Peyer's patch (tissue), 4 donors: ENCODE measurements at regions not wholly inside any gene's neighbourhood (a gene's known extent, or its start where the extent isn't known, plus 50 kb on each side); places are given as distances from the start of the nearest gene placed in this dataset.
"Not testable (repeated sequence)": the region's sequence is repeated elsewhere in the genome, so short reads cannot be mapped to it uniquely, and the experiment has no call there.

ENCODE experiments used
- DNase-seq, 3 donors: peaks; one replicate each; pipeline ENCODE4 v3.0.0-alpha.2; 2017 to 2019
- H3K27ac ChIP-seq, 4 donors: fragments of 200-600 bp; sonication (generic); one replicate each; pipeline ENCODE4 v1.5.1; 2016 to 2019
- H3K27me3 ChIP-seq, 2 donors: fragments of 200-600 bp; sonication (generic); one replicate each; pipeline ENCODE4 v1.5.1; 2019
- H3K36me3 ChIP-seq, 3 donors: fragments of 200-600 bp; sonication (generic); one replicate each; pipeline ENCODE4 v1.5.1; 2016 to 2019
- H3K4me1 ChIP-seq, 4 donors: fragments of 200-600 bp; sonication (generic); one replicate each; pipeline ENCODE4 v1.5.1; 2016 to 2019
- H3K4me3 ChIP-seq, 4 donors: fragments of 200-600 bp; sonication (generic); 1 replicate in 3 of 4; 2 replicates in 1 of 4; pipeline ENCODE4 v1.5.1; 2016 to 2019; ENCODE audit warnings: mild to moderate bottlenecking in 1 of 4
- H3K9me3 ChIP-seq, 4 donors: fragments of 200-600 bp; sonication (generic); one replicate each; pipeline ENCODE4 v1.5.1; 2016 to 2019; ENCODE audit warnings: mild to moderate bottlenecking in 1 of 4
- CTCF ChIP-seq, 6 experiments: fragments of 450-650 bp in 4 of 6; fragments of 200-600 bp in 2 of 6; sonication (generic) in 1 of 6; IDR thresholded peaks; one replicate each; pipeline ENCODE4 v1.5.1; 2017 to 2019; ENCODE audit warnings: antibody characterized with exemption in 6 of 6, mild to moderate bottlenecking in 3 of 6, moderate library complexity in 1 of 6
- POLR2A ChIP-seq, 2 donors: fragments of 450-650 bp; IDR thresholded peaks; one replicate each; pipeline ENCODE4 v1.5.1; 2017; ENCODE audit warnings: antibody characterized with exemption in 2 of 2, mild to moderate bottlenecking in 2 of 2, moderate library complexity in 2 of 2

- H3K27me3 ChIP-seq, H3K36me3 ChIP-seq, H3K9me3 ChIP-seq, H3K4me3 ChIP-seq, H3K4me1 ChIP-seq: not testable (repeated sequence)
- peak in 1 of 6 experiments; percentile 6 for TF ChIP-seq CTCF (IDR thresholded peaks at IDR 0.05)
- DNase-seq = peak in 1 of 3 donors; percentile 62
- H3K27ac ChIP-seq = peak overlapping the region in 1 of 4 donors; percentile 49
Measured at GRCh38 chr14:106359157-106359887, 832.9 kb downstream of the TMEM121 start.

GRCh38 chr14:106365371-106365770 is 839.0 kb downstream of the TMEM121 start:
- not testable (repeated sequence) for DNase-seq, H3K36me3 ChIP-seq, H3K27ac ChIP-seq, H3K4me1 ChIP-seq, H3K4me3 ChIP-seq, H3K9me3 ChIP-seq, H3K27me3 ChIP-seq

GRCh38 chr14:106365894-106366293 is 839.5 kb downstream of the TMEM121 start:
- not testable (repeated sequence) for H3K4me3 ChIP-seq, DNase-seq, H3K4me1 ChIP-seq, H3K9me3 ChIP-seq, H3K27me3 ChIP-seq, H3K27ac ChIP-seq, H3K36me3 ChIP-seq

- not testable (repeated sequence) for H3K9me3 ChIP-seq, H3K4me3 ChIP-seq, H3K27me3 ChIP-seq, DNase-seq, H3K4me1 ChIP-seq, H3K27ac ChIP-seq, H3K36me3 ChIP-seq
Measured at GRCh38 chr14:106366971-106367370, 840.6 kb downstream of the TMEM121 start.

GRCh38 chr14:106369456-106369855 is 843.1 kb downstream of the TMEM121 start:
- not testable (repeated sequence) for H3K27me3 ChIP-seq, H3K27ac ChIP-seq, H3K36me3 ChIP-seq, H3K9me3 ChIP-seq, DNase-seq, H3K4me3 ChIP-seq, H3K4me1 ChIP-seq

- H3K27me3 ChIP-seq = no peaks in the 10 kb centered on the region
- H3K27ac ChIP-seq = peak overlapping the region in 1 of 4 donors; percentile 25
- no peaks in the 10 kb centered on the region for H3K9me3 ChIP-seq
- no peaks in the 10 kb centered on the region for H3K4me1 ChIP-seq
- H3K4me3 ChIP-seq = no peak overlapping the region
- TF ChIP-seq CTCF (IDR thresholded peaks at IDR 0.05) = peak; percentile 57 to 81 (median 63)
- no peak for TF ChIP-seq POLR2A (IDR thresholded peaks at IDR 0.05)
- H3K36me3 ChIP-seq = no peaks in the 10 kb centered on the region
- DNase-seq = peak; percentile 73 to 90 (median 88)
Measured at GRCh38 chr14:106372870-106373652, 846.7 kb downstream of the TMEM121 start.

GRCh38 chr14:106373653-106374110 is 847.3 kb downstream of the TMEM121 start:
- not testable (repeated sequence) for H3K27me3 ChIP-seq, H3K4me1 ChIP-seq, DNase-seq, H3K36me3 ChIP-seq, H3K9me3 ChIP-seq, H3K4me3 ChIP-seq
- H3K27ac ChIP-seq = peak overlapping the region in 1 of 4 donors; percentile 25

- TF ChIP-seq CTCF (IDR thresholded peaks at IDR 0.05) = no peak
- no peak for TF ChIP-seq POLR2A (IDR thresholded peaks at IDR 0.05)
- Histone ChIP-seq H3K4me1 (no peaks in the 10 kb centered on the region), H3K27me3 (no peaks in the 10 kb centered on the region)
Measured at GRCh38 chr14:106377432-106377831, 851.0 kb downstream of the TMEM121 start.

More at GRCh38 chr14:106377432-106377831, 851.0 kb downstream of the TMEM121 start:
- Histone ChIP-seq H3K4me3 (no peak overlapping the region), H3K9me3 (no peaks in the 10 kb centered on the region), H3K36me3 (no peaks in the 10 kb centered on the region), H3K27ac (no peak overlapping the region)
- DNase-seq = no peak
